ENCODE measurements at regions not wholly inside any gene's neighbourhood (a gene's known extent, or its start where the extent isn't known, plus 50 kb on each side); places are given as distances from the start of the nearest gene placed in this dataset.

- H3K27me3 Mint-ChIP-seq (ENCODE audit: low read depth) = no peaks in the 10 kb centered on the region
These were observed 113.0 kb downstream of the ERMARD start for GRCh38 chr6:169864148-169865020.

GRCh38 chr6:169863710-169864109, 112.3 kb downstream of the ERMARD start:
- Mint-ChIP-seq H3K9me3 (peaks cover 8% of the 10 kb centered on the region), H3K27ac (peak overlapping the region; percentile 13), H3K4me3 (no peak overlapping the region), H3K36me3 (no peaks in the 10 kb centered on the region), H3K27me3 (ENCODE audit: low read depth) (no peaks in the 10 kb centered on the region), H3K4me1 (no peaks in the 10 kb centered on the region)
- no peak for DNase-seq (ENCODE audit: low spot score)
- POLR2A ChIA-PET = no interaction called here
- ATAC-seq = no peak
- TF ChIP-seq IRF1 (CRISPR knock-in tag; IDR thresholded peaks at IDR 0.05) = no peak
- no peak for TF ChIP-seq ZNF121 (CRISPR knock-in tag; IDR thresholded peaks at IDR 0.05)
- CTCF ChIA-PET = no interaction called here

More at GRCh38 chr6:169864148-169865020, 113.0 kb downstream of the ERMARD start:
- no peak overlapping the region for H3K27ac Mint-ChIP-seq
- H3K4me3 Mint-ChIP-seq = no peak overlapping the region
- POLR2A ChIA-PET = no interaction called here
- H3K36me3 Mint-ChIP-seq = no peaks in the 10 kb centered on the region
- TF ChIP-seq PREB (CRISPR knock-in tag; IDR thresholded peaks at IDR 0.05; ENCODE audit: borderline replicate concordance) = no peak
- ATAC-seq = no peak
- no peak for DNase-seq (ENCODE audit: low spot score)
- peaks cover 8% of the 10 kb centered on the region for H3K9me3 Mint-ChIP-seq
- CTCF ChIA-PET = interaction anchor here (1.5 kb wide), 1 partner anchor 32 kb away, joined by 5 read pairs; no protein-coding TSS in a partner anchor
- H3K4me1 Mint-ChIP-seq = no peaks in the 10 kb centered on the region

- H3K4me3 Mint-ChIP-seq = no peak overlapping the region
- no peak overlapping the region for H3K27ac Mint-ChIP-seq
- ChIA-PET POLR2A (no interaction called here), CTCF (no interaction called here)
- H3K4me1 Mint-ChIP-seq = no peaks in the 10 kb centered on the region
- H3K27me3 Mint-ChIP-seq (ENCODE audit: low read depth) = no peaks in the 10 kb centered on the region
- H3K9me3 Mint-ChIP-seq = peaks cover 10% of the 10 kb centered on the region
- H3K36me3 Mint-ChIP-seq = no peaks in the 10 kb centered on the region
- ATAC-seq (no peak), DNase-seq (ENCODE audit: low spot score) (no peak)
- TF ChIP-seq TP53 (CRISPR knock-in tag; IDR thresholded peaks at IDR 0.05) (no peak), FOXK1 (CRISPR knock-in tag; IDR thresholded peaks at IDR 0.05) (no peak), ATF1 (CRISPR knock-in tag; IDR thresholded peaks at IDR 0.05) (no peak), ATF2 (CRISPR knock-in tag; IDR thresholded peaks at IDR 0.05; ENCODE audit: borderline replicate concordance, low read depth) (no peak), CTCF (IDR thresholded peaks at IDR 0.05) (no peak), ATF3 (CRISPR knock-in tag; conservative IDR thresholded peaks at IDR 0.05) (no peak), FOXP4 (CRISPR knock-in tag; IDR thresholded peaks at IDR 0.05) (no peak), ZNF396 (CRISPR knock-in tag; IDR thresholded peaks at IDR 0.05; ENCODE audit: borderline replicate concordance) (no peak), PRRX2 (CRISPR knock-in tag; IDR thresholded peaks at IDR 0.05) (no peak), NR1H2 (CRISPR knock-in tag; IDR thresholded peaks at IDR 0.05) (no peak), HMGA2 (CRISPR knock-in tag; IDR thresholded peaks at IDR 0.05) (no peak), MAX (CRISPR knock-in tag; IDR thresholded peaks at IDR 0.05) (no peak), RORB (CRISPR knock-in tag; IDR thresholded peaks at IDR 0.05) (no peak), PREB (CRISPR knock-in tag; IDR thresholded peaks at IDR 0.05; ENCODE audit: borderline replicate concordance) (no peak), CREB1 (CRISPR knock-in tag; IDR thresholded peaks at IDR 0.05) (no peak), ZMAT4 (CRISPR knock-in tag; IDR thresholded peaks at IDR 0.05) (no peak), E2F1 (CRISPR knock-in tag; IDR thresholded peaks at IDR 0.05) (no peak)
These were observed 111.6 kb downstream of the ERMARD start for GRCh38 chr6:169862892-169863525.

Data from WTC11 (cell line).